ENCODE measurements at regions not wholly inside any gene's neighbourhood (a gene's known extent, or its start where the extent isn't known, plus 50 kb on each side); places are given as distances from the start of the nearest gene placed in this dataset.
"Not testable (repeated sequence)": the region's sequence is repeated elsewhere in the genome, so short reads cannot be mapped to it uniquely, and the experiment has no call there.

- no peak for DNase-seq (ENCODE audit: low spot score)
Observed at GRCh38 chr11:86749821-86750401, 50.4 kb upstream of the PRSS23 start.

DNA sequence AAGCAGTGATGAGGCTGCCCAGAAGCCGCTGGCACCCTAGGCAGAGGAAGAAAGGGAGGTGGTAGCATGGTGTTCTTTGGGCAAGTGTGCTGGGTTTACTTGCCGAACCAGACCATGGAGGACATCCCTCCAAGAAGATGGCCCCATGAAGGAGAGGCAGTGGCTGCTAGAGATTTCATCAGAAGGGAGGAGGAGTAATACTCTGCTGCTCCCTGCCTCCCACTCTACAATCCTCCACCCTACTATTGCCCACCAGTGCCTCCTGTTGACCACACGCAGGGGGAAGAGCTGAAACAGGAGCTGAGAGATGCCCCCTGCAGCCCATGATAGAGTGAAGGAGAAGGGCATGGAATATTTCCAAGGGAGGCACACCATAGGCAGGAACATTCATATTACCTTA lies 51.0 kb upstream of the PRSS23 start:
- DNase-seq (ENCODE audit: low spot score) = no peak

DNA sequence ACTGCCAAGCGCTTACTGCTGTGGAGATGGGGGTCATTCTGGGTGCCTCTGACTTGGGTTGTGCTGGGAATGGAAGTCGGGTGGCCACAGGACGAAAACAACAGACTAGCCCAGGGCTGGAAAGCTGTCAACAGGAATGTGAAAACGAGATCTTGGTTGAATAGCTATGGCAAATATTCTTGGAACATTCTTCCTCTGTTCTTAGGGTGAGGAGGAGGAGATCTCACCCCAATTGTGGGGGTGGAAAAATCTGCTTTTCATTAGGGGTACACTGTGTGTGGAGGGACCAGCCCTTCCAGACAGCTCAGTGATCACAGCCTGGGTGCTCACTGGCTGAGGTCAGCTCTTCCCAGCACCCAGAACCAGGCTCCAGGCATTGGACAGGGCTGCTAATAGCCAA lies 52.0 kb upstream of the PRSS23 start:
- DNase-seq (ENCODE audit: low spot score) = peak; percentile 36

- DNase-seq (ENCODE audit: low spot score) = no peak
Observed at GRCh38 chr11:86747801-86748200, 52.5 kb upstream of the PRSS23 start.

- DNase-seq (ENCODE audit: low spot score) = no peak
Observed at GRCh38 chr11:86746514-86746913, 53.8 kb upstream of the PRSS23 start.

DNA sequence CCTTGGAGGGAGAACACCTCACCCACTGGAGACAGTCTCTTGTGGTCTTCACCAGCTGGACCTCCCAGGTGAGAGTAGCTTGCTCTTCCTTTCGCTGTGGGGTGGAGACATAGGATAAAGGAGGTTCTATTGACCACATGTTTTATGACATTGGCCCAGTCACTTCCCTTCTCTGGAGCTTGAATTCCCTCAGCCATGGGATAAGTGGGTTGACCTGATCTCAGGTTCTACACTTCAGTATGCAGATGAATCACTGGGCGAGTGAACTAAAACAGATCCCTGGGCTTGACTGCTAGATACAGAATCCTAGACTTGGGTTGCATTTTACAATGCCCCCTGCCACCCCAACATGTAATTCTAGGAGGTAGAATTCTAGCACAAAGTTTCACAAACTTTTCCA lies 54.8 kb upstream of the PRSS23 start:
- DNase-seq (ENCODE audit: low spot score) = no peak

DNA sequence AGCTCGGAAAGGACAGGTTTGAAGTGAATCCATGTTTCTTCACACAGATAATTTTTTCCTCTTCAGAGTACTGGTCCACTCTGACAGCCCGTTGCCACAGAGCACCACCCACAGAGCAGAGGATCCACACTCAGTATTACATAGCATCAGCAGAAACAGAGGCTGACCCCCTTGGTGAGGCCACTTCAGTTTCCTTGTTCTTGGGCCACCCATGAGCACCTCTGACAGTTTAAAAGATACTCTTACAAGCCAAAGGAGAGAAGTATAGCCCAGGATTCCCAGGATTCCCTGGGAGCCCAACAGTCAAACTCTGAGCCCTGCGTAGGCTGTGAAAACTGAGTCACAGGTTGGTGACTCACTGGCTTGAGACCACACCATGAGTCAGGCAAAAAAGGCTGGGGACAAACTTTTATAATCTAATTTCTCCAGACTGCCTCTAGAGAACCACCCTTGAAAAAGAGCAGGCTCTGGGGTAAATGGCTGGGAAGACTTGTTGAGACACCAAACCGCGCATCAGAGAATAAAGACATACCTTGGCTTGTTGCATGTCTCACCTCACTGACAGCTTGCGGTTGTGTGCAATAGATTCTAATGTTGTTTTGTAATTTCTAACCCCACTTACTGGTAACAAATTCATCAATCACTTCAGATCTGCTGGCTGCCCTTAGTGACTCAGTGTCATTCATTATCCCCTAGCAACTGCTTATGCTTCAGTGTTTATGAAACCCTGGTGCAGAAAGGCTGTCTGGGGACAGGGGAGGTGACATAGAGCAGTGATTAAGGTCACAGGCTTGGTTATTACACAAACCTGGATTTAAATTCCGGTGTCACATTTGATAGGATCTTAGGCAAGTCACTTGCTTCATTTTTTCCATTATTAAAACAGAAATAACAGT lies 56.9 kb upstream of the PRSS23 start:
- DNase-seq (ENCODE audit: low spot score) = peak; percentile 84

GRCh38 chr11:86741839-86742805 lies 58.2 kb upstream of the PRSS23 start:
- peak; percentile 44 for DNase-seq (ENCODE audit: low spot score)

DNA sequence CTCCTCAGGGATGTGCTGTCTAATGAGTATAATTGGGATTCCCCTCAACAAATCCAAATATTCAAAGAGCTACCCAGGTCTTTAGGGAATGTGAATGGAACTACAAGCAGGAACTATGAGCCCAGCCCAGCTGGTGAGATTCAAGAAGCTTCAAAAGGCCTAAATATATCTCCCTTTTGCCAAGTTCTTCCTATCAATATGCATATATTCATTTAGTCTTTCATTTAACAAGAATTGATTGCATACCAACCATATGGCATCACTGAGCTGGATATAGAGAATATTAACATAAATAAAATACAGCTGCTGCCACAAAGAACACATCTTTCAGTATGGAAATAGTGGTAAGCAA lies 58.9 kb upstream of the PRSS23 start:
- no peak for DNase-seq (ENCODE audit: low spot score)

DNA sequence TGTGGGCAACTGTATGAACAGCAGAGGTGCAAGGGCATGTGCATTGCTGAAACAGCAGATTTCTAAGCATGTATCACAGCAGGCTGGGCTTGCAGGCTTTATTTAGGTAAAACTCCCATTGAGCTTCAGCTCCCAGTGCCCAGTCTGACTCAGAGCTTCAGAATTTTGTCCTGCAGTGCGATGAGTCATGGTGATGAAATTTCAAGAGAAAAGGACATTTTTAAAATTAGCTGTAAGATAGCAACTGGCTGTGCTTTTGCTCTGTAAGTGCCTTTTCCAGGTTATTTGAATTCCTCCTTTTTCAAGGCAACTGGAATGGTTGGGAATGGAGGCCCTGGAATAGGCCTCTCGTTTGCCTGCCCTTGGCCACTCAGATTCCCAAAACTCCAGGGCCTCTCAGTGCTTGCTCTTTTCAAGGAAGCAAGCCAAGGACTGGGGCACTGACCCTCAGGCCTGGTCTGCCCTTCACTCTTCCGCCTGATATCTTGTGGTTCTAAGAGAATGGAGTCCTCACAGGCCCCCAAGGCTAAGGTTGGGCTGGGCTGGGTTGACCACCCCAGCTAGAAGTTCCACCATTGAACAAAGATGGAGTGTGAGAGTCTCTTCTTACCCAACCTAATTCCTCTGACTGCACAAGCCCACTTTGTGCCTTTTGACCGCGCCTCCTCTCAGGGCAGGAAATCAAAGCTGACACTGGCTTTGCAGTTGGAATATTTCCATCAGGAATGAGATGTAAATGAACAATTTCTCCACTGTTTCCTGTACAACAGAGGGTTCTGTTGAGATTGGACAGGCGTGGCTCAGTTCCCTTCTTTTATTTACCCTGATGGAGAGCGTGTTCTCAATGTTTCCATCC lies 59.5 kb upstream of the PRSS23 start:
- peak; percentile 82 for DNase-seq (ENCODE audit: low spot score)

DNA sequence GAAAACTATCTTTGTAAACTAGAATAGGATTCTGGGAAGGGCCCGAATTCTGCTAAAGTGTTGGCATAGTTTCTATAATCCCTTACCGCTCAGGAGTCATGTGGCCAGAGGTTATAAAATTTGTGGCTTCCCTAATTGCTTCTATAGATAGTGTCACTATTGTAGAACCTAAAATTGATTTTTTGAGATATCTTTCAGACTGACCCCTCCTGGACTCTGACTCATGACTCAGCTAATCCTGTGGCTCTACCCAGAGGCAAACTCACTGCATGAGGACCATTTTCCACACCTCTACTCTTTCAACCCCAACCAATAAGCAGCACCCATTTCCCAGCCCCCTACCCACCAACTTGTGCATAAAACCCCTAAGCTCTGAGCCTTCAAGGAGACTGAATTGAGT lies 61.8 kb upstream of the PRSS23 start:
- DNase-seq (ENCODE audit: low spot score) = no peak

DNA sequence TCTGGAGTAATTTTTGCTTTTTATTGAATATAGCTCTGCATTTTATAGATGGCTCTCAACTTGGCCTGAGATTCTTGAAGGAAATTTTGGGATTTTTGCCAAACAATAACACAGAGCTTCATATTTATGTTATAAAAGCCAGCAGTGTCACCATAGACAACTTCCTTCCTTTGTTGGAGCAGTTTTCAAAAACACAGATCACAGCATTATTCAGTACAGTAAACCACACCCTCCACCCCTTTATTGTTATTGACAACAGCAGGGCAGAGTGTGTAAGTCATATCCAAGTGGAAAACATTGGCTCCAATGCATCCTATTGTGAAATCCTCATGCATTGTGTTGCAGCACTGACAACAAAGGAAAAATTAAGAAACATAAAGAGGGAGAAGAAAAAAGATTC lies 62.6 kb upstream of the PRSS23 start:
- DNase-seq (ENCODE audit: low spot score) = peak; percentile 54

- no peak for DNase-seq (ENCODE audit: low spot score)
Observed at GRCh38 chr11:86737230-86737629, 63.1 kb upstream of the PRSS23 start.

GRCh38 chr11:86736291-86737143 lies 63.8 kb upstream of the PRSS23 start:
- no peak for DNase-seq (ENCODE audit: low spot score)

- peak; percentile 45 for DNase-seq (ENCODE audit: low spot score)
Observed at GRCh38 chr11:86735451-86736290, 63.3 kb upstream of the ME3 start.

GRCh38 chr11:86732739-86733138 lies 60.3 kb upstream of the ME3 start:
- not testable (repeated sequence) for DNase-seq (ENCODE audit: low spot score)

DNA sequence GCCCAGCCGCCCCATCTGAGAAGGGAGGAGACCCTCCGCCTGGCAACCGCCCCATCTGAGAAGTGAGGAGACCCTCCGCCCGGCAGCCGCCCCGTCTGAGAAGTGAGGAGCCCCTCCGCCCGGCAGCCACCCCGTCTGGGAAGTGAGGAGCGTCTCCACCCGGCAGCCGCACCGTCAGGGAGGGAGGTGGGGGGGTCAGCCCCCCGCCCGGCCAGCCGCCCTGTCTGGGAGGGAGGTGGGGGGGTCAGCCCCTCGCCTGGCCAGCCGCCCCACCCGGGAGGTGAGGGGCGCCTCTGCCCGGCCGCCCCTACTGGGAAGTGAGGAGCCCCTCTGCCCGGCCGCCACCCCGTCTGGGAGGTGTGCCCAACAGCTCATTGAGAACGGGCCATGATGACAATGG lies 59.9 kb upstream of the ME3 start:
- not testable (repeated sequence) for DNase-seq (ENCODE audit: low spot score)

- DNase-seq (ENCODE audit: low spot score) = not testable (repeated sequence)
Observed at GRCh38 chr11:86729576-86729975, 57.2 kb upstream of the ME3 start.

DNA sequence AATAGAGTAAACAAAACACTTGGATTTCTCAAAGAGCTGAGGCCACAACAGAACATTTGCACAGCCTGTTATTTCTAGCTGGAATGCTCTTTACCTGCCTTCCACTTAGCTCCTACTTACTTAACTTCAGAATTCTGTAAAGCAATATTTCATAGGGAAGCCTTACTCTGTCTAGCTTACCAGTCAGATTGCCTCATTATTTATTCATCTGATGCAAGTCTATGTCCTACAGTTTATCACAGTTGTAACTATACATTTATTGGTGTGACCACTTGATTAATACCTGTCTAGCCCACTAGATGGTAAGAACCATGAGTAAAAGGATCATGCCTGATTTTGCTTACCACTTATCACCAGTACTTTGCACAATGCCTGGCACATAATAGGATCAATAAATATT lies 56.1 kb upstream of the ME3 start:
- DNase-seq (ENCODE audit: low spot score) = no peak

All from AG08395 (cell line).